Sigmoid colon (tissue), 6 donors: ENCODE measurements at regions not wholly inside any gene's neighbourhood (a gene's known extent, or its start where the extent isn't known, plus 50 kb on each side); places are given as distances from the start of the nearest gene placed in this dataset.
"Not testable (repeated sequence)": the region's sequence is repeated elsewhere in the genome, so short reads cannot be mapped to it uniquely, and the experiment has no call there.

Source experiments
- DNase-seq: peaks from one replicate; pipeline ENCODE4 v3.0.0-alpha.2; 2019
- H3K27ac ChIP-seq, 4 donors: fragments of 200-600 bp; sonication (generic); one replicate each; pipeline ENCODE4 v1.5.1; 2016 to 2019; ENCODE audit warnings: mild to moderate bottlenecking in 1 of 4
- H3K27me3 ChIP-seq, 3 donors: fragments of 200-600 bp; sonication (generic); one replicate each; pipeline ENCODE4 v1.5.1; 2019; ENCODE audit warnings: mild to moderate bottlenecking in 1 of 3
- H3K36me3 ChIP-seq, 4 donors: fragments of 200-600 bp; sonication (generic); one replicate each; pipeline ENCODE4 v1.5.1; 2016 to 2019
- H3K4me1 ChIP-seq, 4 donors: fragments of 200-600 bp; sonication (generic); one replicate each; pipeline ENCODE4 v1.5.1; 2017 to 2019
- H3K4me3 ChIP-seq, 4 donors: fragments of 200-600 bp; sonication (generic); one replicate each; pipeline ENCODE4 v1.5.1; 2017 to 2019; ENCODE audit warnings: mild to moderate bottlenecking in 2 of 4, moderate library complexity in 1 of 4
- H3K9me3 ChIP-seq, 4 donors: fragments of 200-600 bp in 3 of 4; sonication (generic) in 3 of 4; one replicate each; pipeline versions ENCODE4 v1.5.1 to v1.6.1; 2013 to 2019
- CTCF ChIP-seq, 4 experiments: fragments of 450-650 bp in 3 of 4; fragments of 200-600 bp in 1 of 4; IDR thresholded peaks; one replicate each; pipeline ENCODE4 v1.5.1; 2016 to 2019; ENCODE audit warnings: antibody characterized with exemption in 4 of 4, mild to moderate bottlenecking in 3 of 4, moderate library complexity in 2 of 4
- WGBS, 2 donors: extraction: QIAGEN DNeasy Blood & Tissue Kit; methylation state at CpG; one replicate each; pipeline ENCODE4 v1.1.7; 2013; 5-methylcytosine and 5-hydroxymethylcytosine counted together
- intact Hi-C: fragments of 100-400 bp; cut with DNase I; formaldehyde crosslinking; loops from one replicate; pipeline ENCODE4 v1.15.1; 2023
- donor health status: healthy with polysubstance abuse.
- donor health status: healthy.

GRCh38 chr15:20192982-20193929 lies 348.3 kb downstream of the GOLGA6L6 start:
- H3K9me3 ChIP-seq, DNase-seq, H3K36me3 ChIP-seq, H3K4me3 ChIP-seq, intact Hi-C loops, H3K27me3 ChIP-seq, H3K27ac ChIP-seq, H3K4me1 ChIP-seq: not testable (repeated sequence)
- TF ChIP-seq CTCF (IDR thresholded peaks at IDR 0.05) = peak in 1 of 4 experiments; percentile 42
- 48 to 59% methylated on average over 15 to 16 of the region's 16 CpGs for WGBS, 2 donors

GRCh38 chr15:20191508-20192125 lies 350.0 kb downstream of the GOLGA6L6 start:
- WGBS, 2 donors = 73% methylated on average over 6 of the region's 6 CpGs
- DNase-seq, H3K27ac ChIP-seq, H3K36me3 ChIP-seq, H3K9me3 ChIP-seq, H3K4me1 ChIP-seq, H3K27me3 ChIP-seq, H3K4me3 ChIP-seq, intact Hi-C loops: not testable (repeated sequence)

GRCh38 chr15:20188611-20189010 lies 353.0 kb downstream of the GOLGA6L6 start:
- H3K27me3 ChIP-seq, H3K9me3 ChIP-seq, DNase-seq, H3K4me3 ChIP-seq, H3K27ac ChIP-seq, H3K36me3 ChIP-seq, H3K4me1 ChIP-seq, intact Hi-C loops: not testable (repeated sequence)
- WGBS, 2 donors = 45 to 56% methylated on average over 4 of the region's 4 CpGs

GRCh38 chr15:20187370-20188355 lies 353.9 kb downstream of the GOLGA6L6 start:
- intact Hi-C loops, H3K36me3 ChIP-seq: not testable (repeated sequence)
- WGBS, 2 donors = 64 to 69% methylated on average over 1 of the region's 1 CpG

GRCh38 chr15:20184879-20185278 lies 356.7 kb downstream of the GOLGA6L6 start:
- 81 to 86% methylated on average over 6 to 7 of the region's 13 CpGs for WGBS, 2 donors
- intact Hi-C loops = not testable (repeated sequence)

More at GRCh38 chr15:20187370-20188355, 353.9 kb downstream of the GOLGA6L6 start:
- not testable (repeated sequence) for H3K27me3 ChIP-seq, H3K9me3 ChIP-seq, H3K4me3 ChIP-seq, H3K4me1 ChIP-seq, DNase-seq, H3K27ac ChIP-seq

GRCh38 chr15:20168221-20168620 lies 373.4 kb downstream of the GOLGA6L6 start:
- intact Hi-C loops, H3K27ac ChIP-seq, H3K9me3 ChIP-seq, H3K4me1 ChIP-seq, H3K36me3 ChIP-seq, H3K27me3 ChIP-seq, H3K4me3 ChIP-seq: not testable (repeated sequence)
- DNase-seq = peak; percentile 34
- WGBS, 2 donors = 76 to 88% methylated on average over 33 of the region's 33 CpGs

More at GRCh38 chr15:20184879-20185278, 356.7 kb downstream of the GOLGA6L6 start:
- not testable (repeated sequence) for H3K27me3 ChIP-seq, H3K9me3 ChIP-seq, H3K4me3 ChIP-seq, H3K4me1 ChIP-seq, H3K36me3 ChIP-seq, H3K27ac ChIP-seq, DNase-seq

- peak; percentile 52 for DNase-seq
- 79 to 90% methylated on average over 7 to 8 of the region's 9 CpGs for WGBS, 2 donors
These were observed 388.1 kb downstream of the GOLGA6L6 start for GRCh38 chr15:20153528-20153927.

GRCh38 chr15:20148679-20149078 lies 392.9 kb downstream of the GOLGA6L6 start:
- not testable (repeated sequence) for H3K27ac ChIP-seq
- 91 to 94% methylated on average over 9 of the region's 14 CpGs for WGBS, 2 donors

More at GRCh38 chr15:20153528-20153927, 388.1 kb downstream of the GOLGA6L6 start:
- intact Hi-C loops, H3K27ac ChIP-seq, H3K27me3 ChIP-seq, H3K9me3 ChIP-seq, H3K36me3 ChIP-seq, H3K4me1 ChIP-seq, H3K4me3 ChIP-seq: not testable (repeated sequence)

GRCh38 chr15:20148008-20148407 lies 393.6 kb downstream of the GOLGA6L6 start:
- H3K4me1 ChIP-seq, H3K9me3 ChIP-seq, H3K27me3 ChIP-seq, H3K36me3 ChIP-seq, H3K27ac ChIP-seq, H3K4me3 ChIP-seq, intact Hi-C loops: not testable (repeated sequence)
- WGBS, 2 donors = 91 to 97% methylated on average over 54 to 65 of the region's 73 CpGs
- DNase-seq = peak; percentile 17

More at GRCh38 chr15:20148679-20149078, 392.9 kb downstream of the GOLGA6L6 start:
- H3K36me3 ChIP-seq, H3K9me3 ChIP-seq, intact Hi-C loops, H3K27me3 ChIP-seq, H3K4me1 ChIP-seq, H3K4me3 ChIP-seq: not testable (repeated sequence)
- peak; percentile 22 for DNase-seq

- DNase-seq = peak; percentile 40
- H3K27me3 ChIP-seq, H3K4me3 ChIP-seq, intact Hi-C loops, H3K4me1 ChIP-seq, H3K36me3 ChIP-seq, H3K27ac ChIP-seq, H3K9me3 ChIP-seq: not testable (repeated sequence)
- 91 to 95% methylated on average over 10 to 11 of the region's 14 CpGs for whole genome bisulfite sequencing, 2 donors
These were observed 397.1 kb downstream of the GOLGA6L6 start for GRCh38 chr15:20144333-20145036.
